H1 (cell line): ENCODE measurements at regions not wholly inside any gene's neighbourhood (a gene's known extent, or its start where the extent isn't known, plus 50 kb on each side); places are given as distances from the start of the nearest gene placed in this dataset.

Experiments used
- BRCA1 ChIP-seq: IDR thresholded peaks from 2 replicates; pipeline ENCODE4 v1.6.1; 2012; ENCODE audit warnings: low read depth, low read length, improper control_type of control experiment
- CBX5 ChIP-seq: fragments of 300-800, 300-1000 bp; sonication (generic); IDR thresholded peaks from 2 replicates; pipeline ENCODE4 v1.7.1; 2016; ENCODE audit warnings: antibody characterized with exemption, low read length, low read depth
- SIRT6 ChIP-seq: IDR thresholded peaks from one replicate; pipeline ENCODE4 v1.7.1; 2012; ENCODE audit warnings: low read length, inconsistent platforms
- TF ChIP-seq, protein P1 (sequence below): IDR thresholded peaks from 2 replicates; pipeline ENCODE4 v1.6.1; 2011; ENCODE audit warnings: low read length, improper control_type of control experiment
- TF ChIP-seq, protein P2 (sequence below): IDR thresholded peaks from 2 replicates; pipeline ENCODE4 v1.6.1; 2012; ENCODE audit warnings: inconsistent platforms

DNA sequence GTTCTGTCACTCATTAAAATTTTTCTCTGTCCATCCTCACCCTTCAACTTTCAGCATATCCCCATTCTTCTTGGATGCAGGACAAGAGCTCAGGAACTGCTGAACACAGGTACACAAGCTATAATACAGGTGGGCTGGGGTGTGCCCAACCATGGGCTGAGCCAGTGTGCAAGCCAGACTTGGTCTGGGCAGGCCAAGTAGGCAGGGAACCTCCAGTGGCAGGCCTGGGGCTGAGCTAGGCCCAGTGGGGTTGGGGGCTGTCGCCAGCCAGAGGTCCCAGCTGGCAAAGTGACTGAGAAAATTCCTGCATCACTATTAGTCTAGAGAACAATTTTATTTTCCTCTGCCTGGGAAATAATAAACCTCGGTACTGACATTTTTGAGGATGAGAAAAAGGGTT is 202.9 kb downstream of the LRRC3B start (continued):
- TF ChIP-seq, protein P1, sequence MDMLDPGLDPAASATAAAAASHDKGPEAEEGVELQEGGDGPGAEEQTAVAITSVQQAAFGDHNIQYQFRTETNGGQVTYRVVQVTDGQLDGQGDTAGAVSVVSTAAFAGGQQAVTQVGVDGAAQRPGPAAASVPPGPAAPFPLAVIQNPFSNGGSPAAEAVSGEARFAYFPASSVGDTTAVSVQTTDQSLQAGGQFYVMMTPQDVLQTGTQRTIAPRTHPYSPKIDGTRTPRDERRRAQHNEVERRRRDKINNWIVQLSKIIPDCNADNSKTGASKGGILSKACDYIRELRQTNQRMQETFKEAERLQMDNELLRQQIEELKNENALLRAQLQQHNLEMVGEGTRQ, result no peak
- no peak for TF ChIP-seq BRCA1
- TF ChIP-seq SIRT6, result no peak
- TF ChIP-seq, protein P2, sequence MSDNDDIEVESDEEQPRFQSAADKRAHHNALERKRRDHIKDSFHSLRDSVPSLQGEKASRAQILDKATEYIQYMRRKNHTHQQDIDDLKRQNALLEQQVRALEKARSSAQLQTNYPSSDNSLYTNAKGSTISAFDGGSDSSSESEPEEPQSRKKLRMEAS, result no peak
- no peak for TF ChIP-seq CBX5
